Keratinocyte (primary cell): ENCODE measurements at regions not wholly inside any gene's neighbourhood (a gene's known extent, or its start where the extent isn't known, plus 50 kb on each side); places are given as distances from the start of the nearest gene placed in this dataset.

Source experiments
- DNase-seq: peaks from one replicate; pipeline ENCODE4 v3.0.0-alpha.2; 2011; ENCODE audit warnings: low read depth, missing footprints, low spot score
- FAIRE-seq: peaks from 2 replicates; lab custom pipeline; 2011; peaks lifted over from hg19 to GRCh38; lab: Jason Lieb, UNC
- H2AFZ ChIP-seq: 2 replicates; pipeline ENCODE4 v1.6.0; 2012; ENCODE audit warnings: low read length, control low read depth, inconsistent platforms; ENCODE audit not compliant: control insufficient read depth
- H3K27ac ChIP-seq: 2 replicates; pipeline ENCODE4 v1.5.1; 2011; ENCODE audit warnings: low read length; ENCODE audit not compliant: control insufficient read depth, insufficient read depth
- H3K27me3 ChIP-seq: 3 replicates; pipeline ENCODE4 v1.6.0; 2011; ENCODE audit warnings: low read length; ENCODE audit not compliant: control insufficient read depth, insufficient read depth; ENCODE audit errors: extremely low read depth
- H3K36me3 ChIP-seq, 2 experiments: 2 replicates in 1 of 2; 3 replicates in 1 of 2; pipeline ENCODE4 v1.5.1; 2011; ENCODE audit warnings: low read length in 2 of 2, mild to moderate bottlenecking in 1 of 2; ENCODE audit not compliant: control insufficient read depth in 2 of 2, insufficient read depth in 2 of 2; ENCODE audit errors: extremely low read depth in 1 of 2
- H3K4me1 ChIP-seq: 3 replicates; pipeline ENCODE4 v1.5.1; 2011; ENCODE audit warnings: low read length; ENCODE audit not compliant: control insufficient read depth, insufficient read depth; ENCODE audit errors: extremely low read depth
- H3K4me2 ChIP-seq: 3 replicates; pipeline ENCODE4 v1.6.0; 2011; ENCODE audit warnings: low read depth, low read length; ENCODE audit not compliant: control insufficient read depth, insufficient read depth; ENCODE audit errors: extremely low read depth
- H3K4me3 ChIP-seq, 3 experiments: fragments of 200-600 bp in 1 of 3; sonication (generic) in 1 of 3; 2 replicates in 2 of 3; 3 replicates in 1 of 3; pipeline ENCODE4 v1.5.1; 2011 to 2016; ENCODE audit warnings: low read length in 3 of 3, mild to moderate bottlenecking in 3 of 3, control low read depth in 2 of 3, inconsistent platforms in 1 of 3, low read depth in 1 of 3, mixed read lengths in 1 of 3, mixed run types in 1 of 3, moderate library complexity in 1 of 3; ENCODE audit not compliant: control insufficient read depth in 2 of 3, insufficient read depth in 2 of 3; ENCODE audit errors: extremely low read depth in 1 of 3
- H3K79me2 ChIP-seq: 2 replicates; pipeline ENCODE4 v1.6.0; 2012; ENCODE audit warnings: low read length; ENCODE audit not compliant: control insufficient read depth, insufficient read depth
- H3K9ac ChIP-seq: 3 replicates; pipeline ENCODE4 v1.6.0; 2011; ENCODE audit warnings: low read length; ENCODE audit not compliant: control insufficient read depth, insufficient read depth; ENCODE audit errors: extremely low read depth
- H3K9me1 ChIP-seq: 3 replicates; pipeline ENCODE4 v1.6.0; 2011; ENCODE audit warnings: low read length; ENCODE audit not compliant: control insufficient read depth, insufficient read depth; ENCODE audit errors: extremely low read depth
- H3K9me3 ChIP-seq: 2 replicates; pipeline ENCODE4 v1.5.1; 2012; ENCODE audit warnings: low read depth, low read length; ENCODE audit not compliant: control insufficient read depth
- H4K20me1 ChIP-seq: 3 replicates; pipeline ENCODE4 v1.6.0; 2011; ENCODE audit warnings: low read length; ENCODE audit not compliant: control insufficient read depth, insufficient read depth; ENCODE audit errors: extremely low read depth
- CTCF ChIP-seq, 3 experiments: IDR thresholded peaks in 1 of 3; conservative IDR thresholded peaks in 1 of 3; optimal IDR thresholded peaks in 1 of 3; 2 replicates in 2 of 3; 3 replicates in 1 of 3; pipeline versions ENCODE3 to v1.5.1; 2011; ENCODE audit warnings: low read length in 3 of 3, mild to moderate bottlenecking in 3 of 3, moderate library complexity in 2 of 3, control low read depth in 1 of 3, inconsistent platforms in 1 of 3; ENCODE audit not compliant: insufficient read depth in 2 of 3; ENCODE audit errors: extremely low read depth in 1 of 3
- EZH2 ChIP-seq: IDR thresholded peaks from one replicate; pipeline ENCODE4 v1.6.1; 2012; ENCODE audit warnings: inconsistent platforms, mild to moderate bottlenecking, low read length, moderate library complexity
- dilution Hi-C: fragments of 300-500 bp; cut with MboI; formaldehyde crosslinking; loops from one replicate; pipeline ENCODE4 v1.7.0; 2020; ENCODE audit warnings: low sequenced_read_pairs; ENCODE audit not compliant: extremely low pct_ligation_motif_present

GRCh38 chr17:13372432-13372831, 229.3 kb downstream of the HS3ST3A1 start:
- no peaks in the 10 kb centered on the region for H3K9me1 ChIP-seq
- no peaks in the 10 kb centered on the region for H3K27me3 ChIP-seq
- H3K27ac ChIP-seq = no peak overlapping the region
- no peaks in the 10 kb centered on the region for H3K36me3 ChIP-seq
- H4K20me1 ChIP-seq = no peaks in the 10 kb centered on the region
- FAIRE-seq (no peak), DNase-seq (no peak)
- H3K4me1 ChIP-seq = no peaks in the 10 kb centered on the region
- H3K9ac ChIP-seq = no peak overlapping the region
- no peak overlapping the region for H3K4me2 ChIP-seq
- dilution Hi-C loops = no loop called here
- H3K4me3 ChIP-seq = no peak overlapping the region
- no peaks in the 10 kb centered on the region for H3K9me3 ChIP-seq
- no peaks in the 10 kb centered on the region for H3K79me2 ChIP-seq
- no peak overlapping the region for H2AFZ ChIP-seq
- no peak for TF ChIP-seq CTCF (optimal IDR thresholded peaks at IDR 0.05 in 1 of 3, IDR thresholded peaks at IDR 0.05 in 1 of 3, conservative IDR thresholded peaks at IDR 0.05 in 1 of 3; ENCODE audit: extremely low read depth in 1 of 3, insufficient read depth in 2 of 3, low read length in 3 of 3)
- no peak for TF ChIP-seq EZH2

GRCh38 chr17:13367154-13367553, 234.6 kb downstream of the HS3ST3A1 start:
- Histone ChIP-seq H3K27me3 (no peaks in the 10 kb centered on the region), H3K27ac (no peak overlapping the region), H3K9me3 (no peaks in the 10 kb centered on the region), H3K4me2 (no peak overlapping the region), H3K9ac (no peak overlapping the region), H3K4me1 (no peaks in the 10 kb centered on the region), H3K79me2 (no peaks in the 10 kb centered on the region), H3K36me3 (no peaks in the 10 kb centered on the region), H2AFZ (no peak overlapping the region), H3K4me3 (no peak overlapping the region), H4K20me1 (no peaks in the 10 kb centered on the region), H3K9me1 (no peaks in the 10 kb centered on the region)
- DNase-seq (no peak), FAIRE-seq (no peak)
- dilution Hi-C loops = no loop called here
- no peak for TF ChIP-seq EZH2
- TF ChIP-seq CTCF (optimal IDR thresholded peaks at IDR 0.05 in 1 of 3, IDR thresholded peaks at IDR 0.05 in 1 of 3, conservative IDR thresholded peaks at IDR 0.05 in 1 of 3; ENCODE audit: extremely low read depth in 1 of 3, insufficient read depth in 2 of 3, low read length in 3 of 3) = no peak
